Memory B cell (primary cell): ENCODE measurements at regions not wholly inside any gene's neighbourhood (a gene's known extent, or its start where the extent isn't known, plus 50 kb on each side); places are given as distances from the start of the nearest gene placed in this dataset.

ENCODE experiments used
- ATAC-seq: fragments of 150-1000 bp; cut with Tn5 transposase; 2 replicates; pipeline ENCODE4 v1.10.0; 2021; ENCODE audit warnings: low read depth, mild to moderate bottlenecking, moderate library complexity
- DNase-seq, 2 donors: peaks; one replicate each; pipeline ENCODE4 v3.0.0; 2022; ENCODE audit warnings: low spot score in 2 of 2
- H3K27ac Mint-ChIP-seq: one replicate; pipeline ENCODE4 v1.8.0; 2022; ENCODE audit warnings: mild to moderate bottlenecking, moderate library complexity, mixed read lengths
- H3K27me3 Mint-ChIP-seq: one replicate; pipeline ENCODE4 v1.8.0; 2022; ENCODE audit warnings: mixed read lengths
- H3K36me3 Mint-ChIP-seq: one replicate; pipeline ENCODE4 v1.8.0; 2022; ENCODE audit warnings: mild to moderate bottlenecking, mixed read lengths
- H3K4me1 Mint-ChIP-seq: one replicate; pipeline ENCODE4 v1.8.0; 2022; ENCODE audit warnings: mixed read lengths
- H3K4me3 Mint-ChIP-seq: one replicate; pipeline ENCODE4 v1.8.0; 2022; ENCODE audit warnings: mild to moderate bottlenecking, moderate library complexity, mixed read lengths
- H3K9me3 Mint-ChIP-seq: one replicate; pipeline ENCODE4 v1.8.0; 2022; ENCODE audit warnings: mixed read lengths

GRCh38 chr13:73133531-73133930, 74.7 kb downstream of the KLF5 start:
- Mint-ChIP-seq H3K36me3 (no peaks in the 10 kb centered on the region), H3K9me3 (no peaks in the 10 kb centered on the region), H3K4me3 (no peak overlapping the region), H3K27ac (no peak overlapping the region), H3K27me3 (peaks cover 5% of the 10 kb centered on the region), H3K4me1 (no peaks in the 10 kb centered on the region)
- ATAC-seq (no peak), DNase-seq (no peak)

GRCh38 chr13:73131247-73131646, 72.4 kb downstream of the KLF5 start:
- Mint-ChIP-seq H3K4me3 (no peak overlapping the region), H3K9me3 (no peaks in the 10 kb centered on the region), H3K36me3 (no peaks in the 10 kb centered on the region), H3K4me1 (no peaks in the 10 kb centered on the region), H3K27ac (no peak overlapping the region), H3K27me3 (peaks cover 5% of the 10 kb centered on the region)
- ATAC-seq (no peak), DNase-seq (no peak)

GRCh38 chr13:73129023-73129422, 70.2 kb downstream of the KLF5 start:
- peaks cover 3% of the 10 kb centered on the region for H3K27me3 Mint-ChIP-seq
- no peak for ATAC-seq
- no peak overlapping the region for H3K27ac Mint-ChIP-seq
- no peak overlapping the region for H3K4me3 Mint-ChIP-seq
- H3K4me1 Mint-ChIP-seq = no peaks in the 10 kb centered on the region
- H3K9me3 Mint-ChIP-seq = no peaks in the 10 kb centered on the region
- no peak for DNase-seq
- H3K36me3 Mint-ChIP-seq = no peaks in the 10 kb centered on the region
